Muscle of arm (tissue), 1 donor: ENCODE measurements at regions not wholly inside any gene's neighbourhood (a gene's known extent, or its start where the extent isn't known, plus 50 kb on each side); places are given as distances from the start of the nearest gene placed in this dataset.

Experiments used
- DNase-seq: peaks from one replicate; pipeline ENCODE4 v3.0.0-alpha.2; 2013

- DNase-seq: no peak
Measured at GRCh38 chrX:4876268-4876667, 1162.8 kb upstream of the PRKX start.

GRCh38 chrX:4851534-4851933 lies 1138.1 kb upstream of the PRKX start:
- DNase-seq: no peak

- DNase-seq: no peak
Measured at GRCh38 chrX:4850312-4850711, 1136.9 kb upstream of the PRKX start.

GRCh38 chrX:4844376-4844775 lies 1130.9 kb upstream of the PRKX start:
- DNase-seq: no peak

GRCh38 chrX:4841216-4841745 lies 1127.8 kb upstream of the PRKX start:
- DNase-seq: no peak

- DNase-seq: no peak
Measured at GRCh38 chrX:4831574-4831973, 1118.1 kb upstream of the PRKX start.

- no peak for DNase-seq
Measured at GRCh38 chrX:4830880-4831557, 1117.6 kb upstream of the PRKX start.

GRCh38 chrX:4825550-4825949 lies 1112.1 kb upstream of the PRKX start:
- DNase-seq: no peak

- no peak for DNase-seq
Measured at GRCh38 chrX:4809571-4809970, 1096.1 kb upstream of the PRKX start.

- DNase-seq: no peak
Measured at GRCh38 chrX:4805502-4805901, 1092.1 kb upstream of the PRKX start.

GRCh38 chrX:4800756-4801155 lies 1087.3 kb upstream of the PRKX start:
- no peak for DNase-seq

GRCh38 chrX:4787971-4788370 lies 1074.5 kb upstream of the PRKX start:
- DNase-seq: no peak

GRCh38 chrX:4764888-4765287 lies 1051.4 kb upstream of the PRKX start:
- no peak for DNase-seq

- no peak for DNase-seq
Measured at GRCh38 chrX:4762196-4762595, 1048.7 kb upstream of the PRKX start.

GRCh38 chrX:4754878-4755604 lies 1041.6 kb upstream of the PRKX start:
- no peak for DNase-seq

- DNase-seq: no peak
Measured at GRCh38 chrX:4741024-4741423, 1027.6 kb upstream of the PRKX start.

GRCh38 chrX:4735299-4735698 lies 1021.9 kb upstream of the PRKX start:
- DNase-seq: no peak

- DNase-seq: no peak
Measured at GRCh38 chrX:4710618-4711433, 997.4 kb upstream of the PRKX start.

GRCh38 chrX:4708970-4709760 lies 995.7 kb upstream of the PRKX start:
- DNase-seq: no peak

- DNase-seq: no peak
Measured at GRCh38 chrX:4706961-4707360, 993.5 kb upstream of the PRKX start.

GRCh38 chrX:4690521-4690920 lies 977.1 kb upstream of the PRKX start:
- no peak for DNase-seq

GRCh38 chrX:4682636-4683035 lies 969.2 kb upstream of the PRKX start:
- DNase-seq: no peak
